ENCODE measurements at regions not wholly inside any gene's neighbourhood (a gene's known extent, or its start where the extent isn't known, plus 50 kb on each side); places are given as distances from the start of the nearest gene placed in this dataset.

- TF ChIP-seq, protein P1, sequence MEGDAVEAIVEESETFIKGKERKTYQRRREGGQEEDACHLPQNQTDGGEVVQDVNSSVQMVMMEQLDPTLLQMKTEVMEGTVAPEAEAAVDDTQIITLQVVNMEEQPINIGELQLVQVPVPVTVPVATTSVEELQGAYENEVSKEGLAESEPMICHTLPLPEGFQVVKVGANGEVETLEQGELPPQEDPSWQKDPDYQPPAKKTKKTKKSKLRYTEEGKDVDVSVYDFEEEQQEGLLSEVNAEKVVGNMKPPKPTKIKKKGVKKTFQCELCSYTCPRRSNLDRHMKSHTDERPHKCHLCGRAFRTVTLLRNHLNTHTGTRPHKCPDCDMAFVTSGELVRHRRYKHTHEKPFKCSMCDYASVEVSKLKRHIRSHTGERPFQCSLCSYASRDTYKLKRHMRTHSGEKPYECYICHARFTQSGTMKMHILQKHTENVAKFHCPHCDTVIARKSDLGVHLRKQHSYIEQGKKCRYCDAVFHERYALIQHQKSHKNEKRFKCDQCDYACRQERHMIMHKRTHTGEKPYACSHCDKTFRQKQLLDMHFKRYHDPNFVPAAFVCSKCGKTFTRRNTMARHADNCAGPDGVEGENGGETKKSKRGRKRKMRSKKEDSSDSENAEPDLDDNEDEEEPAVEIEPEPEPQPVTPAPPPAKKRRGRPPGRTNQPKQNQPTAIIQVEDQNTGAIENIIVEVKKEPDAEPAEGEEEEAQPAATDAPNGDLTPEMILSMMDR (IDR thresholded peaks at IDR 0.05) = no peak
- TF ChIP-seq REST (IDR thresholded peaks at IDR 0.05) = no peak
These were observed 152.9 kb upstream of the SLC28A3 start for GRCh38 chr9:84493284-84493947.

Measured in A549 (cell line).